ENCODE measurements at regions not wholly inside any gene's neighbourhood (a gene's known extent, or its start where the extent isn't known, plus 50 kb on each side); places are given as distances from the start of the nearest gene placed in this dataset.

DNA sequence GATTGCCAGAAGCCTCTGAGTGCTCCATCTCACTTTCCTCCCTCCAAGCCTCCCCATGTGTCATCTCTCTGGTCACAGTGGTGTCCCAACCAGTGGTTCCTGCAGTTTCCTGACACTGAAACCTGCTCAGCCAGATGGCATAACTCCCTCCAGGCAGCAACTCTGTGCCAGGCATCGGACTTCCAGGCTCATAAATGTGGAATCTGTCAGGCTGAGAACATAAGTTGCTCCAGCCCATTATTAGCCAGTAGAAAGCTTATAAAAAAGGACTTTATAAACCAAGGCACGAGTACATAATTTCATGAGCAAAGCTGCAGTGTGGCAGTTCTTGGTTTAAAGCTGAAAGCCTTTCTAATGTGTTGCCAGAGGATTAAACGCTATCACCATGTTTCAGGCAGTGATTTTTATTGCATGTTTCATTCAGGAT is 194.3 kb downstream of the DACT1 start:
- H3K4me1 ChIP-seq: peaks cover 6% of the 10 kb centered on the region
- no peaks in the 10 kb centered on the region for H3K9me3 ChIP-seq
- H3K27ac ChIP-seq: no peak overlapping the region
- H3K27me3 ChIP-seq: no peaks in the 10 kb centered on the region
- WGBS: 14% methylated on average over 3 of the region's 3 CpGs
- DNase-seq (ENCODE audit: low spot score in 2 of 2): no peak
- no peak overlapping the region for H3K4me3 ChIP-seq
- H3K36me3 ChIP-seq: no peaks in the 10 kb centered on the region
- TF ChIP-seq, protein P1, sequence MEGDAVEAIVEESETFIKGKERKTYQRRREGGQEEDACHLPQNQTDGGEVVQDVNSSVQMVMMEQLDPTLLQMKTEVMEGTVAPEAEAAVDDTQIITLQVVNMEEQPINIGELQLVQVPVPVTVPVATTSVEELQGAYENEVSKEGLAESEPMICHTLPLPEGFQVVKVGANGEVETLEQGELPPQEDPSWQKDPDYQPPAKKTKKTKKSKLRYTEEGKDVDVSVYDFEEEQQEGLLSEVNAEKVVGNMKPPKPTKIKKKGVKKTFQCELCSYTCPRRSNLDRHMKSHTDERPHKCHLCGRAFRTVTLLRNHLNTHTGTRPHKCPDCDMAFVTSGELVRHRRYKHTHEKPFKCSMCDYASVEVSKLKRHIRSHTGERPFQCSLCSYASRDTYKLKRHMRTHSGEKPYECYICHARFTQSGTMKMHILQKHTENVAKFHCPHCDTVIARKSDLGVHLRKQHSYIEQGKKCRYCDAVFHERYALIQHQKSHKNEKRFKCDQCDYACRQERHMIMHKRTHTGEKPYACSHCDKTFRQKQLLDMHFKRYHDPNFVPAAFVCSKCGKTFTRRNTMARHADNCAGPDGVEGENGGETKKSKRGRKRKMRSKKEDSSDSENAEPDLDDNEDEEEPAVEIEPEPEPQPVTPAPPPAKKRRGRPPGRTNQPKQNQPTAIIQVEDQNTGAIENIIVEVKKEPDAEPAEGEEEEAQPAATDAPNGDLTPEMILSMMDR (IDR thresholded peaks at IDR 0.05): no peak
- TF ChIP-seq POLR2AphosphoS5 (IDR thresholded peaks at IDR 0.05) (no peak), EP300 (IDR thresholded peaks at IDR 0.05) (no peak), POLR2A (IDR thresholded peaks at IDR 0.05) (no peak)

DNA sequence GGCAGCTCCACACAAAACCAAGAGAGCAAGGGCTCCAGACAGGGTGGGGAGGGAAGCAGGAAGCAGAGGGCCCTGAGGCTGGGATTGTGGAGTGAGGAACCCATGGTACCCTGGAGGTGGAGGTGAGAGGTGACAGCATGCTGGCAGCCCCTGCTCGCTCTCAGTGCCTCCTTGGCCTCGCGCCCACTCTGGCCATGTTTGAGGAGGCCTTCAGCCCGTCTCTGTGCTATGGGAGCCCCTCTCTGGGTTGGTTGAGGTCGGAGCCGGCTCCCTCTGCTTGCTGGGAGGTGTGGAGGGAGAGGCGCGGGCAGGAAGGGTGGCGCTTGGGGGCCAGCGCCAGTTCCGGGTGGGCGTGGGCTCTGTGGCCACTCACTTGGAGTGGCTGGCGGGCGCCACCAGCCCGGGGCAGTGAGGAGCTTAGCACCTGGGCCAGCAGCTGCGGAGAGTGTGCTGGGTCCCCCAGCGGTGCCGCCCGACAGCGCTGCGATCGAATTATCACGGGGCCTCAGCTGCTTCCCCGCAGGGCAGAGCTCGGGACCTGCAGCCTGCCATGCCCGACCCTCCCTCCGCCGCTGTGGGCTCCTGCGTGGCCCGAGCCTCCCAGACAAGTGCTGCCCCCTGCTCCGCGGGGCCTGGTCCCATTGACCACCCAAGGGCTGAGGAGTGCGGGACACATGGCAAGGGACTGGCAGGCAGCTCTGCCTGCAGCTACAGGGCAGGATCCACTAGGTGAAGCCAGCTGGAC is 196.0 kb downstream of the DACT1 start:
- TF ChIP-seq POLR2AphosphoS5 (IDR thresholded peaks at IDR 0.05): no peak
- TF ChIP-seq, protein P1 (IDR thresholded peaks at IDR 0.05): no peak
- TF ChIP-seq POLR2A (IDR thresholded peaks at IDR 0.05): no peak
- H3K36me3 ChIP-seq: no peaks in the 10 kb centered on the region
- 96% methylated on average over 12 of the region's 33 CpGs for WGBS
- DNase-seq (ENCODE audit: low spot score in 2 of 2): no peak
- no peaks in the 10 kb centered on the region for H3K9me3 ChIP-seq
- H3K4me1 ChIP-seq: peaks cover 6% of the 10 kb centered on the region
- no peaks in the 10 kb centered on the region for H3K27me3 ChIP-seq
- no peak overlapping the region for H3K27ac ChIP-seq
- H3K4me3 ChIP-seq: no peak overlapping the region

DNA sequence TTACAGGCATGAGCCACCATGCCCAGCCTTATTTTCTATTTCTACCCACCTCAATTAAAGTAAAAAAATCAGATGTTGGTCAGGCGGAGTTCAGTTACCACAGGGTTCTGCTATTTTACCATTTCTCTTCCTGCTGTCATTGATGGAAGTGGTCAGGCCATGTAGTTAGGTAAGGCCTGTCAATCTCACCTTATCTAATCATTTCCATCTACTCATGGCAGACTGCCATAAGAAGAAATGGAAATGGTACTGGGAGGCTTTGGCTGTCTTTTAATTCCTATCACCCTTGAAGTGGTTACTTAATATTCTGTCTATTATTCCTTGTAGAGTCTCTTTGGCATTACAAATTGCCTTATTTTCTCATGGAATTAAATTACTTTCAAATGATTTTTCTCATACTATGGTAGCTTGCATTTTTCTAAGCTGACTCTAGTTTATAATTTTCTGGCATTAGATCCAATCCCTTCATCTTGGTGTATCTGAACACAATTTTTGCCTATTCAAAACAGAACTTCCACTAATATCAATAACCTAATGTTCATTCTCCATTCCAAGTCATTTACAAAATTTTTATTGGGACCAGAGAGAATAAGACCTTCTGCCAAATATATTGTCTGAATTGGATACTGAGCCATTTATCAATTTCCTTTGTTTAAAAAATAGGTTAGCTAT is 198.7 kb downstream of the DACT1 start:
- Histone ChIP-seq H3K4me3 (no peak overlapping the region), H3K4me1 (peaks cover 6% of the 10 kb centered on the region)
- 100% methylated on average over 1 of the region's 1 CpG for WGBS

DNA sequence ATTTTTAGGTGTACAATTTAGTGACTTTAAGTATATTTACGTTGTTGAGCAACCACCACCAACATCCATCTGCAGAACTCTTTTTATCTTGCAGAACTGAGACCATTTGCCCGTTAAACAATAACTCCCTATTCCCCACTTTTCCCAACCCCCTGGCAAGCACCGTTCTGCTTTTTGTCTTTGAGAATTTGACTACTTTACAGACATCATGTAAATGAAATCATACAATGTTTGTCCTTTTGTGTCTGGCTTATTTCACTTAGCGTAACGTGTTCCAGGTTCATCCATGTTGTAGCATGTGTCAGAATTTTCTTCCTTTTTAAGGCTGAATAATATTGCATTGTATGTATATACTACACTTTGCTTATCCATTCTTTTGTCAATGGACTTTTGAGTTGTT is 201.5 kb downstream of the DACT1 start:
- DNase-seq (ENCODE audit: low spot score in 2 of 2): no peak
- Histone ChIP-seq H3K27me3 (no peaks in the 10 kb centered on the region), H3K36me3 (no peaks in the 10 kb centered on the region), H3K4me3 (no peak overlapping the region), H3K4me1 (no peaks in the 10 kb centered on the region), H3K9me3 (no peaks in the 10 kb centered on the region), H3K27ac (no peak overlapping the region)
- TF ChIP-seq, protein P1 (IDR thresholded peaks at IDR 0.05): no peak
- TF ChIP-seq EP300 (IDR thresholded peaks at IDR 0.05): no peak
- no peak for TF ChIP-seq POLR2A (IDR thresholded peaks at IDR 0.05)
- TF ChIP-seq POLR2AphosphoS5 (IDR thresholded peaks at IDR 0.05): no peak
- 75% methylated on average over 5 of the region's 5 CpGs for WGBS

More for the DNA sequence above, 198.7 kb downstream of the DACT1 start:
- Histone ChIP-seq H3K27me3 (no peaks in the 10 kb centered on the region), H3K9me3 (no peaks in the 10 kb centered on the region), H3K27ac (no peak overlapping the region), H3K36me3 (no peaks in the 10 kb centered on the region)
- no peak for DNase-seq (ENCODE audit: low spot score in 2 of 2)
- TF ChIP-seq, protein P1 (IDR thresholded peaks at IDR 0.05): no peak
- TF ChIP-seq EP300 (IDR thresholded peaks at IDR 0.05) (no peak), POLR2A (IDR thresholded peaks at IDR 0.05) (no peak)

DNA sequence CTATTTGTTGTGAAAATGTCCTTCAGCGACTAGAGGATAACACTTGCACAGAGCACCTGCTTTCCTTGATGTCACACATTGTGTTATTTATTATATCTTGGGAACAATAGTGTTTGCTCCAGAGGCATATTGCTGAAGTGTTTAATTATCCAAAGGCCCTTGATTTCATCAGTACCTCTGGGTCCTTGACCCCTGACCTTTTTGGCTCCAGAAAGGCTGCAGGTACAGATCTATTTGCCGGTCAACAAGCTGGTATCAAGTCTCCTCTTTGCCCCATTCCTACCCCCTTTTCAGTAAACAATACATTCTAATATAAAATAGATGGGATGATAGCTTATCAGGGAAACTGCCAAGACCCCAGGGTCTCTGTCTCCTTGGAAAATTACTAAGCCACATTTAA is 206.8 kb downstream of the DACT1 start:
- Histone ChIP-seq H3K4me1 (no peaks in the 10 kb centered on the region), H3K27me3 (no peaks in the 10 kb centered on the region), H3K9me3 (no peaks in the 10 kb centered on the region), H3K27ac (no peak overlapping the region), H3K36me3 (no peaks in the 10 kb centered on the region), H3K4me3 (no peak overlapping the region)
- WGBS: 75% methylated on average over 2 of the region's 2 CpGs
- TF ChIP-seq POLR2AphosphoS5 (IDR thresholded peaks at IDR 0.05) (no peak), POLR2A (IDR thresholded peaks at IDR 0.05) (no peak)
- TF ChIP-seq, protein P1 (IDR thresholded peaks at IDR 0.05): no peak
- DNase-seq (ENCODE audit: low spot score in 2 of 2): no peak
